ENCODE measurements at regions not wholly inside any gene's neighbourhood (a gene's known extent, or its start where the extent isn't known, plus 50 kb on each side); places are given as distances from the start of the nearest gene placed in this dataset.

DNA sequence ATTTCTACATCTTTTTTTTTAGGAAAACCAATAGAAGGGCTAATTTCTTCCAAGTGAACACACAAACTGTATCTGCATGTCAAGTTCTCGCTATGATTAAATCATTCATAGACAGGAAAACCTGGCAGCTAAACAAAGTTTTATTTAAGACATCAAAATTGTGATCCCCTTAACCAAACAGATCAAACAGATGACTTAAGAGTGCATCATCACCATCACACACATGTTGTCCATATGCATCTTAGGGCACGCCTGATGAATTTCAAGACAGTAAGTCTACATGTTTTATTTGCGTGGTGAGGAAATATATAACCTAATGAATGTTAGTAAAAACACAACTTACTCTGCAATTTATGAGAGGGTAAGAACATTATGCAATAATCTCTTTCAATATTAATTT, 317.0 kb upstream of the ANXA10 start:
- TF ChIP-seq EZH2 (IDR thresholded peaks at IDR 0.05; ENCODE audit: insufficient read depth, poor library complexity, severe bottlenecking) (no peak), EZH2phosphoT487 (IDR thresholded peaks at IDR 0.05; ENCODE audit: insufficient read depth, low read depth) (no peak)
